GM12892 (cell line): ENCODE measurements at regions not wholly inside any gene's neighbourhood (a gene's known extent, or its start where the extent isn't known, plus 50 kb on each side); places are given as distances from the start of the nearest gene placed in this dataset.

ENCODE experiments used
- POLR2A ChIP-seq: IDR thresholded peaks from 2 replicates; pipeline ENCODE4 v1.6.1; 2011; ENCODE audit warnings: low read depth, low read length, control low read depth
- POLR2AphosphoS5 ChIP-seq: IDR thresholded peaks from 2 replicates; pipeline ENCODE4 v1.6.1; 2011; ENCODE audit warnings: low read depth, low read length, control low read depth

GRCh38 chr6:14369717-14370116 lies 252.1 kb downstream of the CD83 start:
- TF ChIP-seq POLR2A (no peak), POLR2AphosphoS5 (no peak)
